ENCODE measurements at regions not wholly inside any gene's neighbourhood (a gene's known extent, or its start where the extent isn't known, plus 50 kb on each side); places are given as distances from the start of the nearest gene placed in this dataset.

GRCh38 chr2:6650311-6650710, 215.4 kb downstream of the CMPK2 start:
- Histone ChIP-seq H4K20me1 (ENCODE audit: control insufficient read depth, insufficient read depth, low read length, poor library complexity, severe bottlenecking) (no peaks in the 10 kb centered on the region), H3K4me2 (replicated peaks; ENCODE audit: low read depth, low read length, poor library complexity, severe bottlenecking) (no peak overlapping the region), H3K9me3 (ENCODE audit: control extremely low read depth in 1 of 3, control insufficient read depth in 2 of 3, insufficient read depth in 1 of 3, low read length in 2 of 3) (no peaks in the 10 kb centered on the region), H3K4me1 (ENCODE audit: control insufficient read depth in 2 of 2, insufficient read depth in 2 of 2, low read length in 2 of 2) (no peaks in the 10 kb centered on the region), H3K27me3 (replicated peaks in 1 of 4; ENCODE audit: control extremely low read depth in 1 of 4, control insufficient read depth in 3 of 4, insufficient read depth in 4 of 4, low read length in 3 of 4) (no peaks in the 10 kb centered on the region), H3K4me3 (ENCODE audit: control extremely low read depth in 1 of 5, extremely low read depth in 1 of 5, insufficient read depth in 1 of 5, low read depth in 2 of 5, low read length in 4 of 5) (no peak overlapping the region), H3K27ac (ENCODE audit: low read length in 2 of 2) (no peak overlapping the region), H3K79me2 (ENCODE audit: control insufficient read depth, insufficient read depth, low read length) (no peaks in the 10 kb centered on the region), H3K9ac (ENCODE audit: low read length) (no peak overlapping the region), H3K36me3 (replicated peaks in 1 of 2; ENCODE audit: control extremely low read depth in 1 of 2, control insufficient read depth in 1 of 2, extremely low read depth in 1 of 2, insufficient read depth in 2 of 2, low read length in 1 of 2) (no peaks in the 10 kb centered on the region), H2AFZ (ENCODE audit: insufficient read depth, low read depth, low read length, poor library complexity, severe bottlenecking) (no peak overlapping the region)
- intact Hi-C loops (cut with micrococcal nuclease): no loop called here
- H3K9me3 Mint-ChIP-seq (ENCODE audit: insufficient read depth): peaks cover 2% of the 10 kb centered on the region
- POLR2A ChIA-PET: no interaction called here
- CTCF ChIA-PET: no interaction called here
- no peaks in the 10 kb centered on the region for H3K27me3 Mint-ChIP-seq
- WGBS (ENCODE audit: insufficient coverage): no CpG with 5 or more reads among the region's 5 CpGs
- ATAC-seq (ENCODE audit: low read depth) (no peak), DNase-seq (no peak)
- H3K4me3 Mint-ChIP-seq: no peak overlapping the region
- no peaks in the 10 kb centered on the region for H3K4me1 Mint-ChIP-seq
- TF ChIP-seq EZH2 (IDR thresholded peaks at IDR 0.05; ENCODE audit: borderline replicate concordance, insufficient read depth, low read depth, low read length, poor library complexity, severe bottlenecking) (no peak), CTCF (IDR thresholded peaks at IDR 0.05) (no peak)
- H3K27ac Mint-ChIP-seq: no peak overlapping the region

- Histone ChIP-seq H3K4me1 (ENCODE audit: control insufficient read depth in 2 of 2, insufficient read depth in 2 of 2, low read length in 2 of 2) (no peaks in the 10 kb centered on the region), H3K79me2 (ENCODE audit: control insufficient read depth, insufficient read depth, low read length) (no peaks in the 10 kb centered on the region), H3K36me3 (replicated peaks in 1 of 2; ENCODE audit: control extremely low read depth in 1 of 2, control insufficient read depth in 1 of 2, extremely low read depth in 1 of 2, insufficient read depth in 2 of 2, low read length in 1 of 2) (no peaks in the 10 kb centered on the region), H2AFZ (ENCODE audit: insufficient read depth, low read depth, low read length, poor library complexity, severe bottlenecking) (no peak overlapping the region), H3K27me3 (replicated peaks in 1 of 4; ENCODE audit: control extremely low read depth in 1 of 4, control insufficient read depth in 3 of 4, insufficient read depth in 4 of 4, low read length in 3 of 4) (no peaks in the 10 kb centered on the region), H4K20me1 (ENCODE audit: control insufficient read depth, insufficient read depth, low read length, poor library complexity, severe bottlenecking) (no peaks in the 10 kb centered on the region), H3K4me2 (replicated peaks; ENCODE audit: low read depth, low read length, poor library complexity, severe bottlenecking) (no peak overlapping the region), H3K9ac (ENCODE audit: low read length) (no peak overlapping the region), H3K4me3 (ENCODE audit: control extremely low read depth in 1 of 5, extremely low read depth in 1 of 5, insufficient read depth in 1 of 5, low read depth in 2 of 5, low read length in 4 of 5) (no peak overlapping the region), H3K27ac (ENCODE audit: low read length in 2 of 2) (no peak overlapping the region), H3K9me3 (ENCODE audit: control extremely low read depth in 1 of 3, control insufficient read depth in 2 of 3, insufficient read depth in 1 of 3, low read length in 2 of 3) (no peaks in the 10 kb centered on the region)
- Mint-ChIP-seq H3K9me3 (ENCODE audit: insufficient read depth) (peaks cover 2% of the 10 kb centered on the region), H3K27me3 (no peaks in the 10 kb centered on the region), H3K27ac (no peak overlapping the region), H3K4me3 (no peak overlapping the region), H3K4me1 (no peaks in the 10 kb centered on the region)
- 91% methylated on average over 2 of the region's 2 CpGs for WGBS (ENCODE audit: insufficient coverage)
- ATAC-seq (ENCODE audit: low read depth) (no peak), DNase-seq (no peak)
- intact Hi-C loops (cut with micrococcal nuclease): no loop called here
- no peak for TF ChIP-seq CTCF (IDR thresholded peaks at IDR 0.05)
- no peak for TF ChIP-seq EZH2 (IDR thresholded peaks at IDR 0.05; ENCODE audit: borderline replicate concordance, insufficient read depth, low read depth, low read length, poor library complexity, severe bottlenecking)
- CTCF ChIA-PET: no interaction called here
- POLR2A ChIA-PET: no interaction called here
Observed at GRCh38 chr2:6652251-6652650, 213.5 kb downstream of the CMPK2 start.

All from B cell (primary cell).